ENCODE measurements at regions not wholly inside any gene's neighbourhood (a gene's known extent, or its start where the extent isn't known, plus 50 kb on each side); places are given as distances from the start of the nearest gene placed in this dataset.
"Not testable (repeated sequence)": the region's sequence is repeated elsewhere in the genome, so short reads cannot be mapped to it uniquely, and the experiment has no call there.

DNA sequence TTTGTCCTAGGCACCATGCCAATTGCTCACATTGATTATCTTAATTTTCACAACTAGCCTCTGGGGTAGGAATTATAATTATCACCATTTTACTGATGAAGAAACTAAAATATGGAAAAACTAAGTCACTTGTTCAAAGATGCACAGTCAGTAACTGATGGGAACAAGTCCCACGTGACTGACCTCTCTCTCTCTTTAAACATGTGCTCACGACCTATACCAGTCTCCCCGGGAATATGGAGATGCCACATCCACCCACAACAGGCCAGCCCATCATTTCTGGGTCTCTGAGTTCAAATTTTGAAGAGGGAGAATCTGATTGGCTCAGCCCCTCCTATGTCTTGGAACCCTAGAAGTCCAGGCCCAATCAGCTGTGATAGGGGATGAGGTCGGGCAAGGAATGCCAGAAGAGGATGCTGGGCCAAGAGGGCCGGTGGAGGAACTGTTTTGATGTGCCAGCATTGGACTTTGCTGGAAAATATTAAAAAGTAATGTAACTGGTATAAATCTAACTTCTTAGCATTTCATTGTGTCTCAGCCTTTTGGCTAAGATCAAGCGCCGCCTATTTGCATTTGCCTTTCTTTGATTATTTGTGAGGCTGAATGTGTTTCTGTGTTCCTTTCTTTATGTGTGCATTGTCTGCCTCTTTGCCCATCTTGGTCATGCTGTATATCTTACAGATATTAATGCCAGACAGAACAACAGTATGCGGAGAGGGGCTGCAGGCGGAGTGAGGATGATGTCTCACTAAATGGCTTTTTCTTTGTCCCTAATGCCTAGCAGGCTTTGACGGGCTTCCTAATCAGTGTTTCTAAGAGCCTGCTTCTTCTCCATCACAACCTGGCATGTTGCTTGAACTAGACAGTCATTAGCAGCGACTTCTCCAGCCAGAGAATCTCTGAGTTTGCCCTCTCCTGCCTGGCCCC is 126.6 kb downstream of the VEGFA start:
- in situ Hi-C loops (cut with MboI; ENCODE audit: low sequenced_read_pairs) = no loop called here

DNA sequence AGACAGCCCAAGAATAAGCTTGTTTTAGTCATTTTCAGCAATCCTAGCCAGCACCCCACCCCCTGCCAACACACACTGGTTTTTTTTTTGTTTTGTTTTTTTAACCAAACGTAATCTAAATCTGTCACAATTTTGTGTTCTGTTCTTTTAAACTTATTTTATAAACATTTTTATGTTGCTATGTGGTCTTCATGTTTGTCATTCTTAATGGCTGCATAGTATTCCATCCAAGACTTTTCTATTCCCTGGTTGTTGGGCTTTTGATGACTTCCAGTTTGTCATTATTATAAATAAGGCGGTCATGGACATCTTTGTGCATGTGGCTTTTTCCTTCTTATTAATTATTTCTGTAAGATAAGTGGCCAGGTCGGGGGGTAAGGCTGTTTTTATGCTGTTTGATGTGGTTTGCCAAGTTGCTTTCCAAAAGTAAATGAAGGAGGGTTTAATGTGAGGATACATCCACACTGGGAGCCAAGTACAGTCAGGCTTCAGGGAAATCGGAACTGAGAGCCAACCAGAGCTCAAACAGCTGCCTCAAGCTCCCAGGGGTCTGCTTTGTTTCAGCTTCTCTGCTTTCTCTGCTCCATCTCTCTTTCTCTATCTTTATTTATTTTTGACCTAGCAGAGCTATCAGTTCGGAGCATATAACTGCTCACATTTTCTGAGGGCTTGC is 125.8 kb downstream of the VEGFA start:
- in situ Hi-C loops (cut with MboI; ENCODE audit: low sequenced_read_pairs) = no loop called here

DNA sequence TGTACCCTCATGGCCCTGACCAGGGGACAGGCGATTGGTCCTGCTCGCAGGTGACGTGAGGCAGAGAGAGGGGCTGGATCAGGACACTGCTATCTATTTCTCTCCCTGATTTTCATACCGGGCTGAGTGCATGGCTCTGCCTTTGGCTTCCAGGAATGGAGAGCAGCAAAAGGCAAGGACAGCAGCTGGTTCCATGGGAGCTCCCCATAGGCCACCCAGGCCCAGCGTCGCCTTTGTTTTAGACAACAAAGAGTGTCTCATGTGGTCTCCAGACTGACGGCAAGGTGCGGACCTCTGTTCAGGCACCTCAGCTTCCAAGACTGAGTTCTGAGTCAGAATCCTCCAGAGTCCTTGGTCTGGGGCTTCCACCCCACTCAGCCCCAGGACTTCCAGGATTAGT is 123.1 kb downstream of the VEGFA start:
- in situ Hi-C loops (cut with MboI; ENCODE audit: low sequenced_read_pairs) = no loop called here

DNA sequence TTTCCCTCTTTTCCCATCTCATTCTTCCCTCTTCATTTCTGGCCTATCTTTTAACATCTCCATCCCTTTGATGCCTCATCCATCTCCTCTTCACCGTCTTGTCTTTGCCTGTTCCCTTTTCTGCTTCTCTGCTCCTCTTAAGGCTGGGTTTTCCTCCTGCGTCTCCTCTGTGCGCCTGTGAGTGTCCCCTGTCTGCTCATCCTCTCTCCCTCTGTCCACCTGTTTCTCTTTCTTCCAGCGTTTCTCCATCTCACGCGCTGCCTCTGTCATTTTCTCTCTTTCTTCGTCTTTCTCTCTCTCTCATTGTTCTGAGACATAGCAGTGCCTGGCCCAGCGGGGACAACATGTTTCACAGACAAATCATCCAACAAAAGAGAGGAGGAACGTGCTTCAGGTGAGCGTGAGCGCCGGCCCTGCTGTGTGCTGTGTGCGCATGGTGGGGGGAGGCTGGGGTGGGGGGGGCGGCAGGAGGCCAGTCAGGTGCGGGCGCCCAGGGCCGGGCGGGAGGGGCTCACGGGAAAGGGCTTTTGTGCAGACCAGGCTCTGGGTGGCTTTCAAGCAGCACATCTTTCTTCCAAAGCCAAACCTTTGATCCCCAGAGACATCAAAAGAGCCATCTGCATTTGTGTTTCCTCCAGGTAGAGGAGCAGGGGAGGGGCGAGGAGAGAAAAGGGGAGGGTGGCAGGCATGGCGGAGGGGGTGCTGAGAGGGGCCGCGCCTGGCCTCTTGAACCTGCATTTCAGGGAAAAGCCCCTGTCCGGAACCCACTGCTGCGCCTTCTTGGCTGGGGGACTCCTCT is 121.3 kb downstream of the VEGFA start:
- in situ Hi-C loops (cut with MboI; ENCODE audit: low sequenced_read_pairs) = no loop called here

DNA sequence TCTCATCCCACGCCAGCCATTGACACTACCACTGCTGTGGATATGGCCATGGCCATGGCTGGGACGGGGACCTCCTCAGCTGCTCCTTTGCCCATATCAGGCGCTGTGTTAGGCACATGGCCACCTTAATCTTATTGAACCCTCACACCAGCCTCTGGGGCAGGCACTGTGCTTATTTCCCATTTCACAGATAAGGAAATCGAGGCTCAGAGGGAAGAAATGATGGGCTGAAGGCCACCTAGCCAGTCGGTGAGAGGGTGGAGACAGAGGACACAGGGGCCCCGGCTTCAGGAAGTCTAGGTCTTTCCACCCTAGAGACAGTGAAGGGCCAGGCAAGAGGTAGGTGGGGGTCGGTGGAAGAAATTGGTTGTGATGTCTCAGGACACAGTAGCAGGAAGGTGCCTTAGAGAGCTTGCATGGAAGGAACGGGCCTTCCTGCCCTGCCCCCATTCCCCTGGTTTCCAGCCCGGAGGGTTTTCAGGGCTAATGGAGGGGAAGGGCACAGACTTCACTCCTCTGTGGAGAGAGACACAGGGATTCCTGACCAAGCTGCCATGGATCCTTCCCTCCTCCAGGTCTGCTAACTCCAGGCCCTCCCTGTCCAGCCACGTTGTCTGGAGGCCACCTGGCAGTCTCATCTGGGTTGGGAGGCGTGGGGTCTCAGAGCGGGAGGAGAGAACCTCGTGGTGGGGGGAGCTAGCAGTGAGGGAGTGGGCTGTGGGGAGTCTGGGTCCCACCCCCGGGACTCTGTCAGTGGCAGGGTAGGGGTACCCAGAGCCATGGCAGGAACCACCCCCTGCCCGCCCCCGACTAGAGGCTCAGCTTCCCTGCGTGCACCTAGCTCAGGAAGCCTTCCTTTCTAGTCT is 120.4 kb downstream of the VEGFA start:
- in situ Hi-C loops (cut with MboI; ENCODE audit: low sequenced_read_pairs) = no loop called here

DNA sequence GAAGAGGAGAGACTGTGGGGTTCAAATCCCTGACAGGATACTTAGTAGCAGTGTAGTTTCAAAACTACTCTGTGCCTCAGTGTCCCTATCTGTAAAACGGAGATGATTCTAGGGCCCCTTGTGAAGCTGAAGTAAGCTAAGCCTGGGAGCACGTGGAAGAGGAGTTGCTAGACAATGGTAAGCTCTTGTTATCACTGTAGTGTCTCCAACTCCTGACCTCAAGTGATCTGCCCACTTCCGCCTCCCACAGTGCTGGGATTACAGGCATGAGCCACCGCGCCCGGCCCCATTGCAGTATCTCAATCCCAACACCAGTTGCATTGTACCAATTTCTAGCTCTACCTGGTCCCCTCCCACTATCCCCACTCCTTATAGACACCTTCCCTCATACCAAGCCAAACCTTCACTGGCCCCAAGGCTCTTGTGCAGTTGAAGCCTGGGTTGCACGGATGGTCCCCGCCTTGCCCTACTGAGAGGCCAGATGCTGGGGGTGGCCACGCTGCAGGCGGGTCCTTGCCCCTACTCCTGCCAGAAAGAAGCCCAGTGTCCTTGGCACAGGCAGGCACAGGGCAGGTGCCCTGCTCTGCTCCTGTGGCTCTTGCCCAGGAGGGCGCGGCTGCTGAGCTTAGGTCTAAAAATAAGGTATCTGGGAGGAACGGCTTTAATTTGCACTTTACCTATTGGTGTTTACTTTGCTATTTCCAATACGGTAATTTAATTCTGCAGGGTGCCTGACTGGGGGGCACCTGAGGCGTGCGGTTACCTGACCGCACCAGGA is 118.1 kb downstream of the VEGFA start:
- in situ Hi-C loops (cut with MboI; ENCODE audit: low sequenced_read_pairs) = no loop called here

DNA sequence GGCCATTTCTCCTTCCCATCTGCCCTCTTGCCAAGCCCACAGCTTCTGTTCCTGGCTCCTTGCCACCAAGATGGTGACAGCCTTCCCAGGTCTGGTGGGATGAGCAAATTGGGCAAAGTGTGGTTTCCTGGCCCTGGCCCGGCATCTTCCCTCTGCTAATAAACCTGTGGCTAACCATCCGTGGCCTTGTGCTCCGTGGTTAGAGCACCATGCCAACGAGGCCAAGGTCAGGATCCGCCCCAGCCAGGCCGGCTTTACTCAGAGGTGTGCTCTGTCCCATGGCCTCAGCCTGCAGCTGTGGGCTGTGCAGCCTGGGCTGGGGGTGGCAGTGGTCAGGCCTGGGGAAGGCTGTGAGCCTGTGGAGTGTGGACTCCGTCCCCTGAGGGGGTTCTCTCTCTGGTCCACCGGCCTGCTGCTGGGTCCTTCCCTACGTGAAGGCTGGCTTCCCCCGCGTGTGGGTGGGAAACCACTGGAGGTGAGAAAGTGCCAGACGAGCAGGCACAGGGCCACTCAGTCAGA is 117.4 kb downstream of the VEGFA start:
- in situ Hi-C loops (cut with MboI; ENCODE audit: low sequenced_read_pairs) = no loop called here

DNA sequence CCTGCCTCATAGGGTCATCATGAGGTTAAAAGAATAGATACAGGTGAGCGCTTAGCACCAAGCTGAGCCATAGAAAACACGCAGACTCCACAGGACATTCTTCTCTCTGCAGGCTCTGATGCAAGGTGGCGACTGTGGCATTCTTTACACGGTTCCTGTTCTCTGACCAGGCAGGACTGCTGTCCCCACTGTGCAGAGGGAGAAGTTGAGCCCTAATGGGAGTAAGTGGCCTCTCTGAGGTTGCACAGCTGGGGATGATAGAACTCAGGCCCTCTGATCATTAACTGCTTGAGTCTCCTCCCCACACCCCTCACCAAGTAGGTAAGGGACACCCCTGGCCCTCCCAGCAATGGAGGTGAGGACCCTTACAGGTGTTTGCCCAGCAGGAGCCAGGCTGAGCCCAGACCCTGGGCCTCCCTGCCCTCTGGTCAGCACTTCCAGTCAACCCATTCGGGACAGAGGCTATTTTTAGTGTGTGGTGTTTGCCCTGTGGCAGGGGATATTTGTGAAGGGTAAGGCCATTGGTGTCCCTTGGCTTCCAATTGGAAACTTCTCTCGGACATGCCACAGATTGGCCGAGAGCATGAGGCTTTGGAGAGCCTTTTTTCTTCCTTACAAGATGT is 116.8 kb downstream of the VEGFA start:
- in situ Hi-C loops (cut with MboI; ENCODE audit: low sequenced_read_pairs) = no loop called here

DNA sequence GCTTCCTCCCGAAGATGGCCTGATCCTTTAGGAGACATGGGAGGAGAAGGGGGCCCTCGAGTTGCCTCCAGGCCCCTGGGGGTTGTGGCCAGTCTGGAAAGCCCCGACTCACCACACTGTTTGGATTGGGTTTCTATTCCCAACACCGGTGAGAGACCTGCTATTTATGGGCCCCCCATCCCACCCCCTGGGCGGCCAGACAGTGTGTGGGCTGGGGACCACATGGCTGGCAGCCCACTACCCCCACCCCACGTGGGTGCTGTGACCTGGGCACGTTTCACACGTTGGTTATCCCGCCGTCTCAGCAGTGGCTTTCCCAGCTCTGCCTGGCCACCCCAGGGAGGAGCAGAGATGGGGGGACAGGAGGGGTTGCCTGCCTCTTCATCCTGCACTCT is 116.1 kb downstream of the VEGFA start:
- in situ Hi-C loops (cut with MboI; ENCODE audit: low sequenced_read_pairs) = no loop called here

DNA sequence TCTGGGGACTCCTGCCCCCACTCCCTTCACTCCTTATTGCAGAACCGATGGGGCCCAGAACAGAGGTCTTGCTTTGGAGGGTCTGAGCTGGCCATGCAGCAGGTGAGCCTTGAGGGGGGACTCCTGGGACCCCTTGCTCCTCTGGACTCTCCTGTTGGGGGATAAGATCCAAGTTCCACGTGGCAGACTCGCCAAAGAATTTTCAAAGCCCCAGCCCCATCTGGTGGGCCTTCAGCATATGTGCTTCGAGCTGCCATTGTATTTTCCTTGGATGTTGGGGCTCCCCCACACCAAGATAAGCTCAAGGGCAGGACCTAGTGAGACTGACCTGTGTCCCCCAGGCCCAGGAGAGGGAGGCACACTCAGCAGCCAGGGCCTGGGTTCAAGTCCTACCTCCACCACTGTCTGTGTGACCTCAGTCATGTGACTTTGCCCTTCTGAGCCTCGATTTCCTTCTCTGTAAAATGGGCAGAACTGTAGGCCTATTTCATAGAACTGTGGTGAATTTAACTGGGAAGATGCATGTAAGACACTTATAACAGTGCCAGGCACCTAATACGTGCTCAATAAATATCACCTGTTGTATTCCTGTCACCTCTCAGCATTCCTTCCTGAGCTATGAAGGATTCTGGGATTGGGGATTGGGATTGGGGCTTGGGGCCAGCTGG is 115.5 kb downstream of the VEGFA start:
- in situ Hi-C loops (cut with MboI; ENCODE audit: low sequenced_read_pairs) = no loop called here

DNA sequence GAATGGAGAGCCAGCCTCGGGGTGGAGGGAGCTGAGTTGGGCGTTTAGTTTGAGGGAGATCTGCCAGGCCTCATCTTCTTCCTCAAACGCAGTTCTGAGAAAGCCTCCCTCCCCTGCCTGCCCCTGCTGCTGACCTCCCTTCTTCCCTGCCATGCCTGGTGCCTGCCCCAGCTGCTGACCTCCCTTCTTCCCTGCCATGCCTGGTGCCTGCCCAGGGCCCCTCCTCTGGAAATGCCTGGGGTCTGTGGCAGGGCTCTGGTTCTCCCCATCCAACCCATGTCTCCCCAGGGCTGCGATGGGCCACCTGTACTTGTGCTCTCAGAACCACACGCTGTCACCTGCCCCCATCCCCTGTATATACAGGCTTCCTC is 114.6 kb downstream of the VEGFA start:
- in situ Hi-C loops (cut with MboI; ENCODE audit: low sequenced_read_pairs) = no loop called here

DNA sequence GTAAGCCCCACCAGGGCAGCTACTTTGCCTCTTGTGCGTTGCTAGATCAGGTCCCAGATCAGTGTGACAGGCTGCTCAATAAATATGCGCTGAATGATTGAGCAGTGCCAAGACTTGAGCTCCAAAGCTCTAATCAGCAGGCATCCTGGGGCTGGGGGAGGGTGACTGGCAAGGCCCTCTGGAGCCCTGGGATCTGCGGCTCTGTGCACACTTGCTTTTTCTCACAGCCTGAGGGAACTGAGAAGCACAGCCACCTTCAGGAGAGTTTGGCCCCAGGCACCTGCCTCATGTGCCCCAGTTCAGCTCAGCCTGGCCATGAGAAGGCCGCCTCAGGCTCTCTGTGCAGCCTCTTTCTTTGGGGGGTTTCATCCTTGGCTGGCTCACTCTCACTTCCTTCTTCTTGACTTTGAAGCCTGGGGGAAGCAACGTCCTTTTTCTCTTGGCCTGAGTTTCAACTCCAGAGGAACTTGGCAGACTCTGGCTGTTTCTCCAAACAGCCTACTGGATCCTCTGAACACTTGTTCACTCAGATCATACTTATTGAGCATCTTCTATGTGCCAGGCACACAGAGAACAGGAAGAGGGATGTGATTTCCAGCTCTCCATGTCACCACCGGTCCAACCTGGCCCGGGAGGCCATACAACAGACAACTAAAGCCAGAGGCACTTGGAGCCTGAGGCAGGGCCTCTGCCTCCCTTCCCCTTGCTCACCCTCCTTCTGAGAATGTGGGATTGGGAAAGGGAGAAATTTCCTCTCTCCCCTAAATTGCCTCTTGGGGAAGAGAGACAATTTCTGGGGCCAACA is 114.0 kb downstream of the VEGFA start:
- in situ Hi-C loops (cut with MboI; ENCODE audit: low sequenced_read_pairs) = no loop called here

DNA sequence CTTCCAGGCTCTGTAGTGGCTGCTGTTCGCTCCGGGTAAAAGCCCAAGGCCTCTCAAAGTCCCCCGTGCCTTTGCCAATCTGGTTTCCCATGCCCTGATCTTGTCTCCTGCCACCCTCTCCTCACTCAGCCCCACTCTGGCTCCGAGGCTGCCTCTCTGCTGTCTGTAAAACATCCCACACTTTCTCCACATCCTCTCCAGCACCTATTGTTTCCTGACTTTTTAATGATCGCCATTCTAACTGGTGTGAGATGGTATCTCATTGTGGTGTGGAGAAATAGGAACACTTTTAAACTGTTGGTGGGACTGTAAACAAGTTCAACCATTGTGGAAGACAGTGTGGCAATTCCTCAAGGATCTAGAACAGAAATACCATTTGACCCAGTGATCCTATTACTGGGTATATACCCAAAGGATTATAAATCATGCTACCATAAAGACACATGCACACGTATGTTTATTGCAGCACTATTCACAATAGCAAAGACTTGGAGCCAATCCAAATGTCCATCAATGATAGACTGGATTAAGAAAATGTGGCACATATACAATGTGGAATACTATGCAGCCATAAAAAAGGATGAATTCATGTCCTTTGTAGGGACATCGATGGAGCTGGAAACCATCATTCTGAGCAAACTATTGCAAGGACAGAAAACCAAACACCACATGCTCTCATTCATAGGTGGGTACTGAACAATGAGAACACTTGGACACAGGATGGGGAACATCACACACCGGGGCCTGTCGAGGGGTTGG is 112.9 kb downstream of the VEGFA start:
- in situ Hi-C loops (cut with MboI; ENCODE audit: low sequenced_read_pairs) = not testable (repeated sequence)

DNA sequence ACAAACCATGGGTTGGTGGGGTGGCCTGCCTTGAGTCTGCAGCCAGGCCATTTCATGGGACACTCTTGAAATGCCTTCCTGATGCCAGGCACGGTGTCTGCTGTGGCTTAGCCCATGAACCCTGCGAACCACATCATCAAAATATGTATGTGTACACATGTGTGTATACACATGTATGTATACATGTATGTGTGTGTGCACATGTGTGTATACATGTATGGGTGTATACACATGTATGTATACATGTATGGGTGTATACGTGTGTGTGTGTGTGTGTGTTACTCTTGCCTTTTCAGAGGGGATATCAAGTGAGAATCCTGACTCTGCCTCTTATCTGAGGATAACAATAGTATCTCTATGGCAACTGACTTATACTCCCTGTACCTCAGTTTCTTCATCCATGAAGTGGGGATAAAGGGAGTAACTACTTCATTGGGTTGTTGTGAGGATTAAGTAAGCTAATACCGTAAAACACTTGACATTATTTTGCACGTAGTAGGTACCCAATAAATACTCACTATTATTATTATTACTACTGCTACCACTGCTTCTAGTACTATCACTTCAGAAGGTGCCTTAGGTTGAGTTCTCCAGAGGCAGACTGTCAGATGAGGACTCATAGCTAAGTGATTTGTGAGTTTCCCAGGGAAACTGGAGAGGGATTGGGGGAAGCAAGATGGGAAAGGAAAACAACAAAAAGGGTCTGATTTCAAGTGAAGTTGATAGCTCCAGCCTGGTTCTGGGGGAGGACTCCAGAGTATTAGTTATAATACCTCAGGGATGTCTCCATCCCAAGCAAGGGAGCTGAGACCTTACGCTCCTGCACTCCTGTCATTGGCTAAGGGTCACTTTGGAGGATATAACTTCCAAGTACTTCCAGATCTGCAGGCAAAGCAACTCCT is 110.5 kb downstream of the VEGFA start:
- in situ Hi-C loops (cut with MboI; ENCODE audit: low sequenced_read_pairs) = no loop called here

DNA sequence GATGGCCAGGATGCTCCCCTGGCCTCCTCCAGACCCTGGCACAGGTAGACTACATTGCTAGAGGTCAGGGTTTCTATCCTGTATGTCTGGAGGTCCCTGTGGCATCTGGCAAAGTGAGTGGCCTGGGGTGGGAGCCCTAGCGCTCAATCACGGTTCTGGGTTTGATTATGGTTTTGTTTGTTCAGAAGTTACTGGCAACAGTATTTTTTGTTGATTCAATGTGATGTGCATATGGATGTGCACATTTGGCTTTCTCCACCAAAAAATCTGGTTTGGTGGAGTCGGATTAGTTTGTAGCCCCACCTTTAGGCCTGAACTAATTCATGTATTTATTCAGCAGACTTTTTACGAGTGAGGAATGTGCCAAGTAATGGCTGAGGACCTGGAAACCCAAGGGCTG is 109.7 kb downstream of the VEGFA start:
- in situ Hi-C loops (cut with MboI; ENCODE audit: low sequenced_read_pairs) = no loop called here

DNA sequence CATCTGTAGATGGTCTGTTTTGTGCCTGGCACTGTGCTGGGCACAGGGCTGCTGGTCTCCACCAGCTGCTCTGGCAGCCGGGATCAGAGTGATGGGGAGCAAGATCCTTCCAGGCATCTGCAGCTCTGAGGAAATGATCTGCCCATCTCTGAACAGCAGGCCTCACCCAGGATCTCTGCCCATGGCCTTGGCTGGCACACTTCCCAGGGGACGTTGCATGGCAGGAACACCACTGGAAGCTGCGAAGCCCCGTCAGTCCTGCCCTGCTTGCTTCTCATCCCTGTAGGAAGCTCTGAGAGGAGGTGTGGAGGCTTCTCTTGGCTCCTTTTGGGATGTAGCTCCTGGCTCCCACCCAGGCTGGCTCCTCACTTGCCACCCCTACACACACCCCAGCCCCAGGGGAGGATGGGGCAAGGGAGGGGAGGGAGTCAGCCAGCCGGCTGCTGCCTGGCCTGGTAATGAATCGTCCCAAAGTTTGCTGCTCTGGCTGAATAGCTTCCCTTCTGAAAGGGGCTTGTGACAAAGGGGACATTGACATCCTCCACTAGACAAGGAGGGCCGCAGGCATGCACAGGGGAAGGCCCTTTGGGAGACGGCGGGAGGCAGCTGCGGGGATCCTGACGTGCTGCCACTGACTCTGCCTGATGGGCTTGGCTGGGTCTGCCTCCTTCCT is 108.9 kb downstream of the VEGFA start:
- in situ Hi-C loops (cut with MboI; ENCODE audit: low sequenced_read_pairs) = no loop called here

All from HL-60/S4 (cell line).